SK-N-SH (cell line): ENCODE measurements at regions not wholly inside any gene's neighbourhood (a gene's known extent, or its start where the extent isn't known, plus 50 kb on each side); places are given as distances from the start of the nearest gene placed in this dataset.

Experiments
- CTCF ChIA-PET: fragments of 300-600, 350-600 bp; formaldehyde crosslinking; extraction: SDS; loops from one replicate; lab custom pipeline; 2021; lab: Yijun Ruan, JAX
- POLR2A ChIA-PET: fragments of 350-600 bp; sonication (Branson Sonifier 250); formaldehyde crosslinking; extraction: SDS; loops from one replicate; lab custom pipeline; 2020; ENCODE audit warnings: antibody characterized with exemption, inconsistent platforms; lab: Yijun Ruan, JAX
- DNase-seq: peaks from one replicate; pipeline ENCODE4 v3.0.0; 2012
- H2AFZ ChIP-seq: fragments of 200-600 bp; sonication (generic); 2 replicates; pipeline ENCODE4 v1.8.1; 2016; ENCODE audit warnings: antibody characterized with exemption, mild to moderate bottlenecking, low read depth
- H3F3A ChIP-seq: fragments of 200-600 bp; sonication (generic); replicated peaks from 2 replicates; pipeline ENCODE3; 2016; ENCODE audit warnings: antibody characterized with exemption, mild to moderate bottlenecking; ENCODE audit not compliant: insufficient read depth
- H3K27ac ChIP-seq, 2 experiments: fragments of 200-500 bp in 1 of 2; fragments of 200-600 bp in 1 of 2; sonication (Bioruptor generic) in 1 of 2; sonication (generic), shearing (Covaris generic) in 1 of 2; 2 replicates each; pipeline versions ENCODE4 v1.5.1 to v1.6.1; 2014 to 2016; ENCODE audit warnings: low read depth in 2 of 2, inconsistent platforms in 1 of 2, low read length in 1 of 2, mild to moderate bottlenecking in 1 of 2, mixed read lengths in 1 of 2
- H3K27me3 ChIP-seq: fragments of 200-600 bp; sonication (generic), shearing (Covaris generic); 2 replicates; pipeline ENCODE4 v1.6.1; 2016; ENCODE audit warnings: mixed run types; ENCODE audit not compliant: insufficient read depth
- H3K36me3 ChIP-seq, 2 experiments: fragments of 200-500 bp in 1 of 2; fragments of 200-600 bp in 1 of 2; sonication (Bioruptor generic) in 1 of 2; sonication (generic) in 1 of 2; replicated peaks in 1 of 2; 2 replicates each; pipeline versions ENCODE3 to v1.5.1; 2014 to 2016; ENCODE audit warnings: low read length in 1 of 2, mild to moderate bottlenecking in 1 of 2; ENCODE audit not compliant: insufficient read depth in 2 of 2, control insufficient read depth in 1 of 2
- H3K4me1 ChIP-seq, 2 experiments: fragments of 200-500 bp in 1 of 2; fragments of 200-600 bp in 1 of 2; sonication (Bioruptor generic) in 1 of 2; sonication (generic), shearing (Covaris generic) in 1 of 2; 2 replicates each; pipeline versions ENCODE4 v1.5.1 to v1.6.1; 2014 to 2016; ENCODE audit warnings: low read depth in 1 of 2, low read length in 1 of 2, mixed run types in 1 of 2; ENCODE audit not compliant: insufficient read depth in 2 of 2, control insufficient read depth in 1 of 2
- H3K4me2 ChIP-seq: fragments of 200-600 bp; sonication (generic), shearing (Covaris generic); 2 replicates; pipeline ENCODE4 v1.6.1; 2017; ENCODE audit warnings: mixed run types
- H3K4me3 ChIP-seq, 2 experiments: fragments of 200-500 bp in 1 of 2; fragments of 200-600 bp in 1 of 2; sonication (Bioruptor generic) in 1 of 2; sonication (generic), shearing (Covaris generic) in 1 of 2; 2 replicates each; pipeline versions ENCODE4 v1.5.1 to v1.8.1; 2014 to 2016; ENCODE audit warnings: low read depth in 2 of 2, inconsistent platforms in 1 of 2, low read length in 1 of 2, mild to moderate bottlenecking in 1 of 2, mixed read lengths in 1 of 2, moderate library complexity in 1 of 2
- H3K79me2 ChIP-seq: fragments of 200-600 bp; sonication (generic); 2 replicates; pipeline ENCODE4 v1.8.1; 2017; ENCODE audit warnings: mild to moderate bottlenecking; ENCODE audit not compliant: insufficient read depth
- H3K9ac ChIP-seq: fragments of 200-600 bp; sonication (generic); 2 replicates; pipeline ENCODE4 v1.6.1; 2017; ENCODE audit warnings: mixed run types
- H3K9me2 ChIP-seq: fragments of 200-600 bp; sonication (generic); 2 replicates; pipeline ENCODE4 v1.6.1; 2017; ENCODE audit warnings: mixed run types
- H3K9me3 ChIP-seq: fragments of 200-600 bp; sonication (generic); 2 replicates; pipeline ENCODE4 v1.6.1; 2017; ENCODE audit warnings: mixed run types, mild to moderate bottlenecking, moderate library complexity
- H4K20me1 ChIP-seq: fragments of 200-600 bp; sonication (generic); 2 replicates; pipeline ENCODE4 v1.6.1; 2017; ENCODE audit warnings: mild to moderate bottlenecking, mixed run types; ENCODE audit not compliant: insufficient read depth
- EP300 ChIP-seq, 2 experiments: IDR thresholded peaks; 2 replicates each; pipeline versions ENCODE4 v1.4.0 to v1.6.1; 2012; ENCODE audit warnings: borderline replicate concordance in 1 of 2, low read depth in 1 of 2, low read length in 1 of 2
- FOSL2 ChIP-seq: IDR thresholded peaks from 2 replicates; pipeline ENCODE4 v1.4.0; 2012; ENCODE audit warnings: low read depth, mild to moderate bottlenecking, moderate library complexity, borderline replicate concordance
- GATA2 ChIP-seq: sonication (generic); formaldehyde crosslinking; IDR thresholded peaks from 2 replicates; pipeline ENCODE4 v1.5.0; 2020; ENCODE audit warnings: mild to moderate bottlenecking, missing genetic modification reagents
- MEF2A ChIP-seq: IDR thresholded peaks from 2 replicates; pipeline ENCODE4 v1.4.0; 2012; ENCODE audit warnings: low read depth, borderline replicate concordance
- MXI1 ChIP-seq: IDR thresholded peaks from 2 replicates; pipeline ENCODE4 v1.6.1; 2012; ENCODE audit warnings: mild to moderate bottlenecking, low read depth, low read length, improper control_type of control experiment
- SMC3 ChIP-seq: IDR thresholded peaks from 2 replicates; pipeline ENCODE4 v1.6.1; 2012; ENCODE audit warnings: low read depth, low read length, improper control_type of control experiment
- TCF12 ChIP-seq: IDR thresholded peaks from 2 replicates; pipeline ENCODE4 v1.4.0; 2012
- WGBS: methylation state at CpG from one replicate; pipeline ENCODE4 v1.1.6; 2017; ENCODE audit warnings: low lambda C conversion rate; 5-methylcytosine and 5-hydroxymethylcytosine counted together
- TF ChIP-seq, protein P1 (sequence below): fragments of 200-600 bp; sonication (generic); IDR thresholded peaks from 2 replicates; pipeline ENCODE4 v1.6.1; 2017; ENCODE audit warnings: antibody characterized with exemption, mild to moderate bottlenecking, moderate library complexity
- TF ChIP-seq, protein P2 (sequence below): IDR thresholded peaks from 2 replicates; pipeline ENCODE4; 2012
- TF ChIP-seq, protein P3 (sequence below): fragments of 150-350 bp; IDR thresholded peaks from 2 replicates; pipeline ENCODE4 v1.6.1; 2017; ENCODE audit warnings: antibody characterized with exemption, low read length, low read depth, borderline replicate concordance
- TF ChIP-seq, protein P4 (sequence below): IDR thresholded peaks from 2 replicates; pipeline ENCODE4 v1.4.0; 2012; ENCODE audit warnings: low read depth

DNA sequence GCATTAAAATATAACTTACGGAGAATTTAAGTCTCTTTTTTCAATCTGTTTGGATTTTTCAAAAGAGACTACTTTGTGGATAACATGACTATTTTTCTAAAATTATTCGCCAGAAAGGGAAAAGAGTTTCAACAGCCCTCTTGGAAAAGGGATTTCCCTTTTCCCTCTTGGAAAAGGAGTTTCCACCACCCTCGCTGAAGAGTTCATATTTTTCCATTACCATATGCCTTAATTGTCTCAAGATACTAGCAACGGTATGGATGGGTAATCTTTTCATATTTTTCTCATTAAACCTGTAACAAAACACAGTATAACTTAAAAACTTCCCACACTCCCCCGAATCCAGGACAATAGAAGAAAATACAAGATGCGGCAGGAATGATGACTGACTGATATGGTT lies 66.1 kb upstream of the SPATA12 start:
- Histone ChIP-seq H3K9me2 (no peaks in the 10 kb centered on the region), H3K4me1 (peaks cover 0 to 3% of the 10 kb centered on the region in 2 experiments; a peak in 1 of 4 replicates), H4K20me1 (no peaks in the 10 kb centered on the region), H3F3A (no peaks in the 10 kb centered on the region), H3K9me3 (no peaks in the 10 kb centered on the region), H2AFZ (no peak overlapping the region), H3K4me2 (no peak overlapping the region), H3K4me3 (no peak overlapping the region), H3K36me3 (no peaks in the 10 kb centered on the region), H3K9ac (no peak overlapping the region), H3K27me3 (no peaks in the 10 kb centered on the region), H3K27ac (no peak overlapping the region), H3K79me2 (no peaks in the 10 kb centered on the region)
- DNase-seq = no peak
- ChIA-PET POLR2A (no interaction called here), CTCF (interaction anchor here (0.7 to 4.0 kb wide), 5 partner anchors 12 to 195 kb away, joined by 3 to 57 read pairs (median 11); partner anchors contain the start of gene ARHGEF3)
- WGBS = 73% methylated on average over 6 of the region's 6 CpGs
- no peak for TF ChIP-seq MXI1
- TF ChIP-seq GATA2 = no peak
- TF ChIP-seq, all 33 proteins: peak for 0

DNA sequence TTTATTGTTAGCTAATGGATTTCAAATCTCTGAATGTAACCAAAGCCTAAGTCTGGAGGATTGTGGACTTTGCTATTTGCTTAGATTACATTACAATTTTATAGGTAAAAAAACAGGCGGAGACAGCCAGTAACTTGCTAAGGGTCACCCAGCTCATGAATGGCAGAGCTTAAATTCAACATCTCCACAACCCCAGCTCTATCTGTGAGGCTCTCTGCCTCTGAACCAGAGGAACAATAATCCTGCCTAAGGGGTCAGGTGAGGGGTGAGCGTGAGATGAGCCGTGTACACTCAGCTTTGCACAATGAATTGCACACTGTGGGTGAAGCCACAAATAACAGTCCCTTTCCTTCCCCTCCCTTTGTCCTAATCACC lies 69.8 kb upstream of the SPATA12 start:
- no peak overlapping the region for H3K9ac ChIP-seq
- 79% methylated on average over 3 of the region's 3 CpGs for WGBS
- no peaks in the 10 kb centered on the region for H3K36me3 ChIP-seq
- H3K9me3 ChIP-seq = no peaks in the 10 kb centered on the region
- H3K9me2 ChIP-seq = no peaks in the 10 kb centered on the region
- DNase-seq = no peak
- POLR2A ChIA-PET = no interaction called here
- no peak overlapping the region for H2AFZ ChIP-seq
- H3K4me1 ChIP-seq = peaks cover 4 to 16% of the 10 kb centered on the region in 2 experiments; a peak in 2 of 4 replicates
- TF ChIP-seq TCF12 (no peak), MEF2A (no peak), EP300 (IDR thresholded peaks at IDR 0.05; ENCODE audit: borderline replicate concordance in 1 of 2, low read depth in 1 of 2, low read length in 1 of 2) (no peak), SMC3 (no peak), FOSL2 (no peak)
- TF ChIP-seq, protein P1, sequence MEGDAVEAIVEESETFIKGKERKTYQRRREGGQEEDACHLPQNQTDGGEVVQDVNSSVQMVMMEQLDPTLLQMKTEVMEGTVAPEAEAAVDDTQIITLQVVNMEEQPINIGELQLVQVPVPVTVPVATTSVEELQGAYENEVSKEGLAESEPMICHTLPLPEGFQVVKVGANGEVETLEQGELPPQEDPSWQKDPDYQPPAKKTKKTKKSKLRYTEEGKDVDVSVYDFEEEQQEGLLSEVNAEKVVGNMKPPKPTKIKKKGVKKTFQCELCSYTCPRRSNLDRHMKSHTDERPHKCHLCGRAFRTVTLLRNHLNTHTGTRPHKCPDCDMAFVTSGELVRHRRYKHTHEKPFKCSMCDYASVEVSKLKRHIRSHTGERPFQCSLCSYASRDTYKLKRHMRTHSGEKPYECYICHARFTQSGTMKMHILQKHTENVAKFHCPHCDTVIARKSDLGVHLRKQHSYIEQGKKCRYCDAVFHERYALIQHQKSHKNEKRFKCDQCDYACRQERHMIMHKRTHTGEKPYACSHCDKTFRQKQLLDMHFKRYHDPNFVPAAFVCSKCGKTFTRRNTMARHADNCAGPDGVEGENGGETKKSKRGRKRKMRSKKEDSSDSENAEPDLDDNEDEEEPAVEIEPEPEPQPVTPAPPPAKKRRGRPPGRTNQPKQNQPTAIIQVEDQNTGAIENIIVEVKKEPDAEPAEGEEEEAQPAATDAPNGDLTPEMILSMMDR = no peak
- TF ChIP-seq, protein P2, sequence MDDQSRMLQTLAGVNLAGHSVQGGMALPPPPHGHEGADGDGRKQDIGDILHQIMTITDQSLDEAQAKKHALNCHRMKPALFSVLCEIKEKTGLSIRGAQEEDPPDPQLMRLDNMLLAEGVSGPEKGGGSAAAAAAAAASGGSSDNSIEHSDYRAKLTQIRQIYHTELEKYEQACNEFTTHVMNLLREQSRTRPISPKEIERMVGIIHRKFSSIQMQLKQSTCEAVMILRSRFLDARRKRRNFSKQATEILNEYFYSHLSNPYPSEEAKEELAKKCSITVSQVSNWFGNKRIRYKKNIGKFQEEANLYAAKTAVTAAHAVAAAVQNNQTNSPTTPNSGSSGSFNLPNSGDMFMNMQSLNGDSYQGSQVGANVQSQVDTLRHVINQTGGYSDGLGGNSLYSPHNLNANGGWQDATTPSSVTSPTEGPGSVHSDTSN = no peak
- TF ChIP-seq, protein P3, sequence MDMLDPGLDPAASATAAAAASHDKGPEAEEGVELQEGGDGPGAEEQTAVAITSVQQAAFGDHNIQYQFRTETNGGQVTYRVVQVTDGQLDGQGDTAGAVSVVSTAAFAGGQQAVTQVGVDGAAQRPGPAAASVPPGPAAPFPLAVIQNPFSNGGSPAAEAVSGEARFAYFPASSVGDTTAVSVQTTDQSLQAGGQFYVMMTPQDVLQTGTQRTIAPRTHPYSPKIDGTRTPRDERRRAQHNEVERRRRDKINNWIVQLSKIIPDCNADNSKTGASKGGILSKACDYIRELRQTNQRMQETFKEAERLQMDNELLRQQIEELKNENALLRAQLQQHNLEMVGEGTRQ = no peak
- TF ChIP-seq, protein P4, sequence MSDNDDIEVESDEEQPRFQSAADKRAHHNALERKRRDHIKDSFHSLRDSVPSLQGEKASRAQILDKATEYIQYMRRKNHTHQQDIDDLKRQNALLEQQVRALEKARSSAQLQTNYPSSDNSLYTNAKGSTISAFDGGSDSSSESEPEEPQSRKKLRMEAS = no peak
- CTCF ChIA-PET = interaction anchor here (0.8 to 9.2 kb wide), 5 partner anchors 15 to 288 kb away, joined by 3 to 199 read pairs (median 22); partner anchors contain the start of gene ARHGEF3
- H3K27me3 ChIP-seq = no peaks in the 10 kb centered on the region
- no peak overlapping the region for H3K4me2 ChIP-seq
- no peaks in the 10 kb centered on the region for H4K20me1 ChIP-seq
- H3K4me3 ChIP-seq = no peak overlapping the region
- H3F3A ChIP-seq = no peaks in the 10 kb centered on the region
- H3K79me2 ChIP-seq = no peaks in the 10 kb centered on the region
- no peak overlapping the region for H3K27ac ChIP-seq
